ENCODE measurements at regions not wholly inside any gene's neighbourhood (a gene's known extent, or its start where the extent isn't known, plus 50 kb on each side); places are given as distances from the start of the nearest gene placed in this dataset.

- Mint-ChIP-seq H3K4me1 (no peaks in the 10 kb centered on the region), H3K27ac (no peak overlapping the region), H3K27me3 (ENCODE audit: low read depth in 2 of 2) (peaks cover 16% of the 10 kb centered on the region in 2 donors), H3K9me3 (no peaks in the 10 kb centered on the region), H3K36me3 (no peaks in the 10 kb centered on the region), H3K4me3 (no peak overlapping the region)
- intact Hi-C loops (cut with micrococcal nuclease), result loop anchor here (10.0 kb wide), 1 partner anchor 644 kb away; no protein-coding TSS in a partner anchor
- 88% methylated on average over 5 of the region's 5 CpGs for WGBS (ENCODE audit: insufficient coverage)
- DNase-seq (no peak), ATAC-seq (no peak)
- TF ChIP-seq, protein P1, sequence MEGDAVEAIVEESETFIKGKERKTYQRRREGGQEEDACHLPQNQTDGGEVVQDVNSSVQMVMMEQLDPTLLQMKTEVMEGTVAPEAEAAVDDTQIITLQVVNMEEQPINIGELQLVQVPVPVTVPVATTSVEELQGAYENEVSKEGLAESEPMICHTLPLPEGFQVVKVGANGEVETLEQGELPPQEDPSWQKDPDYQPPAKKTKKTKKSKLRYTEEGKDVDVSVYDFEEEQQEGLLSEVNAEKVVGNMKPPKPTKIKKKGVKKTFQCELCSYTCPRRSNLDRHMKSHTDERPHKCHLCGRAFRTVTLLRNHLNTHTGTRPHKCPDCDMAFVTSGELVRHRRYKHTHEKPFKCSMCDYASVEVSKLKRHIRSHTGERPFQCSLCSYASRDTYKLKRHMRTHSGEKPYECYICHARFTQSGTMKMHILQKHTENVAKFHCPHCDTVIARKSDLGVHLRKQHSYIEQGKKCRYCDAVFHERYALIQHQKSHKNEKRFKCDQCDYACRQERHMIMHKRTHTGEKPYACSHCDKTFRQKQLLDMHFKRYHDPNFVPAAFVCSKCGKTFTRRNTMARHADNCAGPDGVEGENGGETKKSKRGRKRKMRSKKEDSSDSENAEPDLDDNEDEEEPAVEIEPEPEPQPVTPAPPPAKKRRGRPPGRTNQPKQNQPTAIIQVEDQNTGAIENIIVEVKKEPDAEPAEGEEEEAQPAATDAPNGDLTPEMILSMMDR (IDR thresholded peaks at IDR 0.05), result no peak
- Histone ChIP-seq H3K4me1 (ENCODE audit: control insufficient read depth, insufficient read depth, low read length) (no peaks in the 10 kb centered on the region), H3K9me3 (ENCODE audit: control insufficient read depth, insufficient read depth, low read length) (no peaks in the 10 kb centered on the region), H3K27ac (ENCODE audit: low read length) (no peak overlapping the region), H3K27me3 (ENCODE audit: control insufficient read depth, insufficient read depth, low read length) (no peaks in the 10 kb centered on the region), H3K36me3 (ENCODE audit: control insufficient read depth, insufficient read depth, low read length) (no peaks in the 10 kb centered on the region), H3K4me3 (ENCODE audit: low read length) (no peak overlapping the region)
Measured at GRCh38 chr5:15008921-15009320, 137.3 kb upstream of the ANKH start.

DNA sequence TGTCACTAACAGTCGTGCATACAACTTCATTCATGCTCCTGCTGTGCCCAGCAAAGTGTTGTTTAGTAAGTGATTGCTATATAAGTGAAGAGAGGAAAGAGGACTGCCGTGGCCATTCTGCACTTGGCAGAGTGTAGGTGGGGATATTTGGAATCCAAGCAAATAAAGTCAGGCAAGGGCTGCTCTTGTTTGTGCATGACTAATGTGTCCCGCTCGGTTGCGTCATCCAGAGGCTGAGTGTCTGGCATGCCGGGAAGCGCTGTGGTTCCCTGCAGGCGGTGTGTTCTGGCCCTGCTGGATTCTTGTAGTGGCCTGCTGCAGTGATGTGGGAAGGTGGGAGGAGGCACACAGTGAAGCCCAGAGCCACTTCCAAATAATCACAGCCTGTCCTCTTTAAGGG, 136.9 kb upstream of the ANKH start:
- peaks cover 16% of the 10 kb centered on the region in 2 donors for H3K27me3 Mint-ChIP-seq (ENCODE audit: low read depth in 2 of 2)
- no peaks in the 10 kb centered on the region for H3K4me1 Mint-ChIP-seq
- no peaks in the 10 kb centered on the region for H3K9me3 ChIP-seq (ENCODE audit: control insufficient read depth, insufficient read depth, low read length)
- H3K36me3 ChIP-seq (ENCODE audit: control insufficient read depth, insufficient read depth, low read length), result no peaks in the 10 kb centered on the region
- DNase-seq (no peak), ATAC-seq (no peak)
- H3K9me3 Mint-ChIP-seq, result no peaks in the 10 kb centered on the region
- WGBS (ENCODE audit: insufficient coverage), result 85% methylated on average over 8 of the region's 8 CpGs
- no peak overlapping the region for H3K27ac ChIP-seq (ENCODE audit: low read length)
- H3K4me3 Mint-ChIP-seq, result no peak overlapping the region
- H3K36me3 Mint-ChIP-seq, result no peaks in the 10 kb centered on the region
- H3K4me3 ChIP-seq (ENCODE audit: low read length), result no peak overlapping the region
- no peak overlapping the region for H3K27ac Mint-ChIP-seq
- intact Hi-C loops (cut with micrococcal nuclease), result loop anchor here (10.0 kb wide), 1 partner anchor 644 kb away; no protein-coding TSS in a partner anchor
- TF ChIP-seq, protein P1 (IDR thresholded peaks at IDR 0.05), result no peak
- no peaks in the 10 kb centered on the region for H3K4me1 ChIP-seq (ENCODE audit: control insufficient read depth, insufficient read depth, low read length)
- H3K27me3 ChIP-seq (ENCODE audit: control insufficient read depth, insufficient read depth, low read length), result no peaks in the 10 kb centered on the region

- no peaks in the 10 kb centered on the region for H3K4me1 Mint-ChIP-seq
- WGBS (ENCODE audit: insufficient coverage), result 97% methylated on average over 4 of the region's 4 CpGs
Measured at GRCh38 chr5:15007646-15008045, 136.1 kb upstream of the ANKH start.

GRCh38 chr5:15004506-15004905, 132.9 kb upstream of the ANKH start:
- ATAC-seq (no peak), DNase-seq (no peak)
- no peaks in the 10 kb centered on the region for H3K36me3 Mint-ChIP-seq
- TF ChIP-seq, protein P1 (IDR thresholded peaks at IDR 0.05), result no peak
- H3K4me1 Mint-ChIP-seq, result no peaks in the 10 kb centered on the region
- intact Hi-C loops (cut with micrococcal nuclease), result loop anchor here (10.0 kb wide), 1 partner anchor 640 kb away; no protein-coding TSS in a partner anchor
- H3K27me3 Mint-ChIP-seq (ENCODE audit: low read depth in 2 of 2), result peaks cover 23 to 39% of the 10 kb centered on the region in 2 donors
- no peak overlapping the region for H3K4me3 ChIP-seq (ENCODE audit: low read length)
- no peak overlapping the region for H3K27ac ChIP-seq (ENCODE audit: low read length)
- no peaks in the 10 kb centered on the region for H3K36me3 ChIP-seq (ENCODE audit: control insufficient read depth, insufficient read depth, low read length)
- H3K9me3 Mint-ChIP-seq, result no peaks in the 10 kb centered on the region
- H3K4me3 Mint-ChIP-seq, result no peak overlapping the region
- no peaks in the 10 kb centered on the region for H3K9me3 ChIP-seq (ENCODE audit: control insufficient read depth, insufficient read depth, low read length)
- H3K27me3 ChIP-seq (ENCODE audit: control insufficient read depth, insufficient read depth, low read length), result no peaks in the 10 kb centered on the region
- no peak overlapping the region for H3K27ac Mint-ChIP-seq
- H3K4me1 ChIP-seq (ENCODE audit: control insufficient read depth, insufficient read depth, low read length), result no peaks in the 10 kb centered on the region

More at GRCh38 chr5:15007646-15008045, 136.1 kb upstream of the ANKH start:
- no peaks in the 10 kb centered on the region for H3K36me3 Mint-ChIP-seq
- Histone ChIP-seq H3K4me1 (ENCODE audit: control insufficient read depth, insufficient read depth, low read length) (no peaks in the 10 kb centered on the region), H3K4me3 (ENCODE audit: low read length) (no peak overlapping the region), H3K27ac (ENCODE audit: low read length) (no peak overlapping the region), H3K9me3 (ENCODE audit: control insufficient read depth, insufficient read depth, low read length) (no peaks in the 10 kb centered on the region), H3K36me3 (ENCODE audit: control insufficient read depth, insufficient read depth, low read length) (no peaks in the 10 kb centered on the region), H3K27me3 (ENCODE audit: control insufficient read depth, insufficient read depth, low read length) (no peaks in the 10 kb centered on the region)
- TF ChIP-seq, protein P1 (IDR thresholded peaks at IDR 0.05), result no peak
- intact Hi-C loops (cut with micrococcal nuclease), result loop anchor here (10.0 kb wide), 1 partner anchor 643 kb away; no protein-coding TSS in a partner anchor
- H3K27ac Mint-ChIP-seq, result no peak overlapping the region
- H3K27me3 Mint-ChIP-seq (ENCODE audit: low read depth in 2 of 2), result peaks cover 14 to 19% of the 10 kb centered on the region in 2 donors
- no peak for DNase-seq
- H3K4me3 Mint-ChIP-seq, result no peak overlapping the region
- no peaks in the 10 kb centered on the region for H3K9me3 Mint-ChIP-seq
- ATAC-seq, result no peak

All from natural killer cell (primary cell).